Ecto neural progenitor cell (in vitro differentiated cells): ENCODE measurements at regions not wholly inside any gene's neighbourhood (a gene's known extent, or its start where the extent isn't known, plus 50 kb on each side); places are given as distances from the start of the nearest gene placed in this dataset.
"Not testable (repeated sequence)": the region's sequence is repeated elsewhere in the genome, so short reads cannot be mapped to it uniquely, and the experiment has no call there.

Experiments used
- DNase-seq: peaks from one replicate; pipeline ENCODE4 v3.0.0-alpha.2; 2018; ENCODE audit warnings: low spot score

GRCh38 chr4:131883181-131883580, 1265.9 kb upstream of the PCDH10 start:
- DNase-seq, result not testable (repeated sequence)

GRCh38 chr4:131925662-131926061, 1223.4 kb upstream of the PCDH10 start:
- DNase-seq, result not testable (repeated sequence)

GRCh38 chr4:131967646-131968045, 1181.4 kb upstream of the PCDH10 start:
- not testable (repeated sequence) for DNase-seq

GRCh38 chr4:131974730-131975129, 1174.4 kb upstream of the PCDH10 start:
- DNase-seq, result no peak

GRCh38 chr4:131975276-131976132, 1173.6 kb upstream of the PCDH10 start:
- not testable (repeated sequence) for DNase-seq

GRCh38 chr4:131976133-131977002, 1172.7 kb upstream of the PCDH10 start:
- DNase-seq, result not testable (repeated sequence)

- no peak for DNase-seq
Observed at GRCh38 chr4:131978120-131978519, 1171.0 kb upstream of the PCDH10 start.

- no peak for DNase-seq
Observed at GRCh38 chr4:131989576-131989975, 1159.5 kb upstream of the PCDH10 start.

- DNase-seq, result no peak
Observed at GRCh38 chr4:132001542-132001941, 1147.6 kb upstream of the PCDH10 start.

GRCh38 chr4:132003593-132003992, 1145.5 kb upstream of the PCDH10 start:
- DNase-seq, result no peak

- DNase-seq, result no peak
Observed at GRCh38 chr4:132015321-132015720, 1133.8 kb upstream of the PCDH10 start.

GRCh38 chr4:132016703-132017350, 1132.3 kb upstream of the PCDH10 start:
- no peak for DNase-seq

GRCh38 chr4:132026166-132026565, 1122.9 kb upstream of the PCDH10 start:
- no peak for DNase-seq

GRCh38 chr4:132026816-132027215, 1122.3 kb upstream of the PCDH10 start:
- DNase-seq, result no peak

- no peak for DNase-seq
Observed at GRCh38 chr4:132056496-132056895, 1092.6 kb upstream of the PCDH10 start.

GRCh38 chr4:132059227-132059626, 1089.9 kb upstream of the PCDH10 start:
- no peak for DNase-seq

GRCh38 chr4:132062611-132063239, 1086.4 kb upstream of the PCDH10 start:
- DNase-seq, result no peak

GRCh38 chr4:132063829-132064228, 1085.3 kb upstream of the PCDH10 start:
- DNase-seq, result no peak

- DNase-seq, result no peak
Observed at GRCh38 chr4:132065940-132066495, 1083.1 kb upstream of the PCDH10 start.

GRCh38 chr4:132071815-132072214, 1077.3 kb upstream of the PCDH10 start:
- no peak for DNase-seq

- DNase-seq, result no peak
Observed at GRCh38 chr4:132076829-132077228, 1072.3 kb upstream of the PCDH10 start.

- DNase-seq, result no peak
Observed at GRCh38 chr4:132085105-132085504, 1064.0 kb upstream of the PCDH10 start.
